NCI-H460 (cell line): ENCODE measurements at regions not wholly inside any gene's neighbourhood (a gene's known extent, or its start where the extent isn't known, plus 50 kb on each side); places are given as distances from the start of the nearest gene placed in this dataset.

Source experiments
- DNase-seq: peaks from one replicate; pipeline ENCODE4 v3.0.0-alpha.2; 2016; ENCODE audit warnings: low read depth; ENCODE audit errors: extremely low read depth

DNA sequence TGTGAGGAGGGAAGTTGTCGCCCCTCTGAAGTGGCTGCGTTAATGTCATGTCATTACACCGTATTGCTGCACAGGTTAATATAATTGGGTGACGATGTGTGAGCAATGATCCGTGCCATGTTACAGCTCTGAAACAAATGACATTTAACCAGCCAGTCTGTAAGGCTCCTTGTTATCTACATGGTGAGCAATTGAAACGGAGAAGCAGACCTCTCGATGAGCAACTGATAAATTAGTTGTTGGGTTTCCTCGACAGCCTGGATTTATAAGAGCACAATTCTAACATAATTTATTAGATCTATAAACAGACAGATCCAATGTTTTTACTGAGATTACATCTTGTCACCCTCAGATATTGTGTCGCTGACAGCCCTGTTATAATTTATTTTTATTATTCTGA lies 49.9 kb upstream of the MAFB start:
- no peak for DNase-seq

DNA sequence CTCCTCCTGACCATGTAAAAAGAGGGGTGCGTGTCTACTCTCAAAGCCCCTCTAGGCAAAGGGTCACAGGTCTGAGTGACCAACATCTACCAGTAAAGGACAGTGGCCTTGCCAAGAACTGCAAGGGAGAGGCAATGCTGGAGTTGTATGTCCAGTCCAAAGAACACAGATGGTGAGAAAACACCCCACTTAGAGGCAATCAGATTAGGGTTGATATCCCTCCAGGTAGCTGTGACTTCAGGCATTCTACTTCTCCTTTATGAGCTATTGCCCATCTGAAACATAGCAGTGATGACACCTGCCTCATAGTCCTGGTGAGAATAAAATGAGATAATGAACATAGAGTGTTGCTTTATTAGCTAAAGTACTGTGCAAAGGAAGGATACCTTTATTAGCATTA lies 50.8 kb upstream of the MAFB start:
- DNase-seq = no peak

DNA sequence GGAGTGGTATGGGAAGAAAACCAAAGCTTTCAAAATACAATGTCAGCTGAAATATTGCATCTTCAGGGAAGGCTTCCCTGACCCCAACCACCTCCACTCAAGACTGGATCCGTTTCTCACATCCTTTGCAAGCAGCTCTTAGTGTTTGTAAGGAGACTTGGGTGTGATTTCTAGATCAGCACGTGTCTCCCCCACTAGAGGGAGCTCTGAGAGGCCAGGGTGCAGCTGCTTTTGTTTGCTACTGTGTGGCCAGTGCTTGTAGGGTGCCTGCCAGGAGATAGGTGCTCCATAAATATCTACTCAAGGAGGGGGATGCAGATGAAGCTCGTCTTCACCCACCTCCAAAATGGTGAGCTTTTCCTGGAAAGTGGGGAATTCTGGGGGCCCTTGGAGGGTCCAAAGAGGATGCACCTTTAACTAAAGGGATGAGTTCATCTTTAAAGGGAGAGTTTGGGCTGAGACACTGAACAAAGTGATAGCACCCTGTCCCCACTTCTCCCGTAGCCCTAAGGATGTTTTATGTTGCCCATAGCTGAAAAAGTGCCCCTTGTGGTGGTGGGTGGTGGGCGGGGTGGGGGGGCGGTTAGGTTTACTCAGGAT lies 52.6 kb upstream of the MAFB start:
- peak; percentile 40 for DNase-seq

DNA sequence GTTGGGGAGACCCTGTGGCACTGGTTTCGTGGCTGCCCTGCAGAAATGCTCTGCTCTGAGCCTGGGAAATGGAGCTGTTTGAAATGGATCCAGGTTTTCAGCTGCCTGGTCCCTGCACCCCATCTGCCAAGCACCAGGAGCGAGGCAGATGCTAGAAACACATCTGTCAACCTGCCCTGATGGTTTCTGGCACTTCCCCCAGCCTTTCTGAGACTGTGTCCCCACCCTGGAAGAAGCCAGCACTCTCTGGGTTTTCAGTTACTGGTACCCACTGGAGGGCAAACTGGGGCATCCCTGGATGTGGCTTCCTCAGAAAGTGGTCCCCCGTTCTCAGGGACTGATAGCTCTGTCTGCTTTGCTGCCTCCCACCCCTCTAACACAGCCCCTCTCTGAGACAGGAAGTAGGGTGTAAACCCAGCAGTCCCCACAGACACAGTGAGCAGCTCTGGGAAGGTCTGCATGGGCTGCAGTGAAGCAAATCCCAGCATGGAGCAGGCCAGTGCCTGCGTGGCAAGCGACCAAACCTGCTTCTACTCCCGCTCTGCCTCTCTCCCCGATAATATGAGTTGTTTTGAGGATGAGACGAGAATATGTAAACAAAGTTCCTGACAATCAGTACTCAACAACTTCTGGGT lies 54.2 kb upstream of the MAFB start:
- no peak for DNase-seq

DNA sequence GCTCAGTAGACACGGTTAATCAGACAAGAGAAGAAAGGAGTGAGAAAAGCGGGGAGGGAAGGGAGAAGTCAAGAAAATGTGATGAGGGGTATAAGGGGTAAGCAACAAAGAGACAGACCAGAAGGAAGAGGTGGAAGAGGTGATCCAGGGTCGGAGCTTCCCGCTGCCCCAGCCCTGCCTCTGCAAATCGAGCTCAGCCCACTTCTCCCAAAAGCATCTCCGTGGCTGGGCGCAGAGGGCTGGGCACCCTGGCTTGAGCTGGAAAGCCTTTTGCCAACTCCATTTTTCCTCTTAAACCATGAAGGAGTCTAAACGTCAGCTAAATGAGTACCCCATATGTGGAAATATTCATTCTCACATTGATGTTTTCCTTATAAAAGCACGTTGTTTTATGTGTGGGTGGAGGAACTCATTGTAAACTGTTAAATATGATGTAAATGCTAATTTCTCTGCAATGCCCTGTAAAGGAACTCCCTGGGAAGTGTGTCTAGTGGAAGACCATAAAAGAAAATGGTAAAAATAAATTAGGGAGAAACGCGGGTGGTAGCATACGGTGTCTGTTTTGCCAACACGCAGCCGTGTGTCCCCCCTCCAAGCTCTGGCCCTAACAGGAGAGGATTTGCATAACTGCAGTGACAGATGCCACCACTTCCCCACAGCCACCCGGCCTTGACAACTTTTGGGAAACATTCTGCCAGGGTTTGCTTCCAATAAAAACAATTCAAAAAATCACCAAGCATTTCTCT lies 55.2 kb upstream of the MAFB start:
- DNase-seq = no peak

DNA sequence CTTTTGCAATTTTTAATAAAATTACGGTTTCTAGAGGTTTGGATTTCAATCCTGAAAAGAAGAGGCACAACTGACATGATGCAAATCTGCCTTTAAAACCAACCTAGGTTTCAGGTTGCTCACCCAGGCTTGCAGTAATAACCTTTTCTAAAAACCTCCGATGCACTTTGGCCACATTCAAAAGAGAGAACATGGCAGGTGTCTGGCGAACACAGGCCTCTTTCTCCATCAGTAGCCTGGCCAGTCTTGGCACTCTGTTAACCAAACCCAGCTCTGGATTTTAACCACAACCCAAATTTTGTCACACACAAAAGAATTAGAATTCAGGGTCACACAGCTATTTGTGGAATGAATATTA lies 55.8 kb upstream of the MAFB start:
- DNase-seq = no peak

DNA sequence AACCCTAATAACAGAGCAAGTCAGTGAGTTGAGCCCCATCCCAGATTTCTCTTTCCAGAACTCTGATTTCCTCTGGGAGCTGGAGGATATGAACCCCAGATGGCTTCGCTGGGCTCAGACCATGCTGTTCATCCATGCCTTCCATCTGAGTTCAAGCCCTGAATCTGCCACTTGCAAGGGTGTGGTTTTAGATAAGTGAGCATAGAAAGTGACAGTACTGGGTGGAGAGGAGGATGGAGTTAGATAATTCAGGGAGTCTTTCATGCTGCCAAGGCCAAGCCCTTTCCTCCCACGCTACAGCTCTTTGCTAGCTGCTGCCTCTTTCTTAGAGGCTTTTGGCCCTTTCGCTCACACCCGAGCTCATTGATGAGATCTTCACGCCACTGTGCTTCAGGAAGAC lies 57.2 kb upstream of the MAFB start:
- DNase-seq = no peak

DNA sequence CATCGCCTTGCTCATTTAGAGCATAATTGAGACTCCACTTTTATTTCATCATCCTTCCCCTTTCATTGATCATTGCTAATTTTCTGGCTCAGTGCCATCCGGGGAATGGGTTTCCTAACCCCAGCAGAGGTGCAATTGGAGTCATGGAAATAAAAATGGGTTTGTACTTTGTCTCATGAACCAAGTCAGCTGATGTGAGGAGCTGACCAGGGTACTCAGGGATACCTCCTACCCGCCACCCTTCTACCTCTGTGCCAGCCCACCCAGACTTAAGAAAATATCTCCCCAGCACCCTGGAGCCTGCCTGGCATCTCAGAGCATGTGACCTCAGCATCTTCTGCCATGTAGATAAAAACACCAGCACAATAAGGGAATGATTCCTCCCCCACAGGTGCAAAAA lies 59.1 kb upstream of the MAFB start:
- DNase-seq = no peak

DNA sequence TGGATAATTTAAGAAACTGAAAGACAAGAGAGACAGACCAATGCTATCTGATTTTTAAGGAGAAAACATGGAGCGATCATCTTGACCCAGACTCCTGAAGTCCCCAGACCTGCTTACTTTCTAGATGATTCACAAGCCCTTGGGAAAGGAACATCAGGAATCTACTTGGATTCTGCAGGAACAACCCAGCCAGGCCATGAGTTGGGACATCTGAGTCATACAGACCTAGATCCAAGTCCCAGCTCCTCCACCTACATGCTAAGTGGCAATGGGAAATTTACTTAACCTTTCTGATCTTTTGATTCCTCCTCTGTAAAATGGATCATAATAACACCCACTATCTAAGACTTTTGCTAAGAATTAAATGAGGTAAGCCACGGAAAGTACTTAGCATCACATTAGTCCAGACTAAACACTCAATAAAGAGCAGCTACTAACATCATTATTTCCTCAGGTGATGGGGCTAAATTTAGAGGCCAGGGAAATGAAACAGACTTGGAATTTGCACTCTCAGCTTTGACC lies 61.0 kb upstream of the MAFB start:
- no peak for DNase-seq

DNA sequence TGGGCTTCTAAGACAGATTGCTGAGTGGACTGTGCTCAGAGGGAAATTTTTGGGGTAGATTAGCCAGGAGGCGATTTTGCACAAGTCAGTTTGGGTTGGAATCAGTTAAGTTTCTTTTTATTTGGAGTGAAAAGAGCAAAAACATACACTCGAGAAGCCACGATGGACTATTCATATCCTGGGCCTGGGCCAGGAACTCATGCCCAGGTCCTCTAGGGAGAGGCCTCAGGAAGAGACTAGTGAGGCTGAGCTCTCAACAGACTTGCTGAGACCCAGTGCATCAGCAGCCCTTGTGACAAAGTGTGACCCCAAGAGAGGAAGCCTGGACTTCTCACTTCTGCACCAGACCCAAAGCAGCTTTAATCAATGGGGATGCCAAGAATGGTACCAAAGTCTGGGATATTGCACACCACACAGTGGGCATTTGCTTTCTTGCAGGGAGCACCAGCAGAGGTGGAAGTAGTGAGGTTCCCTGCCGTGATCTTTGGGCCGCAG lies 61.6 kb upstream of the MAFB start:
- no peak for DNase-seq

DNA sequence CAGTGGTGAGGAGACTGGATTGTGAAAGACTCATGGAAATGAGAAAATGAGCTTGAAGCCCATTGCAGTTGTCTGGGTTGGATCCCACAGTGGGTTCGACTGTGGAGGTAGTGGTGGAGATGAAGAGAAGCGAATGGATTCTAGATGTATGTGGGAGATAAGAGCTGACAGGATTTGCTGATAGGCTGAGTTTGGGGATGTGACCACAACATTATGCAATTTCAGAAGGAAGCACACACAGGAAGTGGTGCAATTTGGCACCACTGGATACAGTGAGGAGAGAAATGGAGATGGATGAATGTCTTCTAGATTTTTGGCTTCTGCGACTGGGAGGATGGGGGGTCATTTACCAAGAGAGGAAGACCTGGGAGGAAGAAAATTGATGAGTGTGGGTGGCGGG lies 64.4 kb upstream of the MAFB start:
- DNase-seq = no peak

DNA sequence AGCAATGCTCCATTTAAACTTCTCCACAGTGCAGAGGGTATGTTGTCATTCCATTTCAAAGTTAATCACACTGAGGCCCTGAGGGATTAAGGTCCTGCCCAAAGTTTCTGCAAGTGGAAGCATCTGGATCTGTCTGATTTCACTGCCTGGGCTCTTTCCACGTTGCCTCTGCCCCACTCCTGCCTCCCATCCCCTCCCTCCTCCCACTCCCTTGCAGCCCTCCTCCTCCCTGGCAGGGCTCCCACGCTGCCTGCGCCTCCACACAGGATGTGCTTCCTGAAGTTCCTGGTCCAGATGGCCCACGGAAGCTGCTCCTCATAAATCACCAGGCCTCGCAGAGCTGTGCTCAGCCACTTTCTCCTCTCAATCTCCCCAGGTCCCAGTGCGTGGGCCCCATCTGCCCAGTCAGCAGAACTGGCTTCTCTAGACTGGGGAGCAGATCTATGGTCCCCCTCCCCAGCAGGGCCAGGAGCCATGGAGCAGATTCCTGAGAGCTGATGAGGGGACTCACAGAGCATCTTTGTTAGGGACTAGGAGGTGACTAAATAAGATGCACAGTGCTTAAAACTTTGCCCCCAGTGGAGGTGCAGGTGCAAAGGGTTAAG lies 65.4 kb upstream of the MAFB start:
- no peak for DNase-seq

DNA sequence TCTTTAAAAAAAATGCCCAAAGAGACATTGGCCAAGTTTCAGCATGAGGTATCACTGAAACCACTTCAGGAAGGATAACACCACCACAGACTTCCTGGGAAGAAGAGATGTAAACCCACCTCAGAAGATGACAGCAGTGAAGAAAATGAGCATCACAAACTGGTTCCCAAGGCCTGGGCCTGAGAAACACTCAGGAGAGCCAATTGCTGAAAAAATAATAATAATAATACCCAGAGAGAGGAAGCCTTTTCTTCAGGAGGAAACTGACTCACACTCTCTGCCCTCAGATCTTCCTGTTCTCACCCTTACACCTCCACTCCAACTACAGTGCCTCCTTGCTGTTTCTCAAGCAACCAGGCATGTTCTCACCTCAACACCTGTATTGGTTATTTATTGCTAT lies 68.1 kb upstream of the MAFB start:
- DNase-seq = no peak

DNA sequence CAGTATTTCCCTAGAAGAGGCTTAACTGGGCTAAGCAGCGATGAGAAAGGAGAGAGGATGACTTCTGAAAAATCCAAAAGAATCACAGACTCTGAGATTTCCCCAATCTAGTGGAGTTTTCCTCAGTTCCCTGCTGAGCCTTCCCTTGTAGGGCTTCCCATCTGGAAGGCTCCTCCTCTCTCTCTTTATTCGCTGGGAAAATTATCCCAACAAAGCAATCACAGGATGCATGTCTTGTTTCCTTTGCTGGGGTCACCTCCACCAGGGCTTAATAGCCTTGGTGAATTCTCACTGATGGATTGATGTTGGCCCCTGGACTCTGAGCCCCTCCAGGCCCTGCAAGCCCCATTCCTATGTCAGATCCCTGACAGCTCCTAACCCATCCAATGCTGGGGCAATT lies 69.8 kb upstream of the MAFB start:
- no peak for DNase-seq

DNA sequence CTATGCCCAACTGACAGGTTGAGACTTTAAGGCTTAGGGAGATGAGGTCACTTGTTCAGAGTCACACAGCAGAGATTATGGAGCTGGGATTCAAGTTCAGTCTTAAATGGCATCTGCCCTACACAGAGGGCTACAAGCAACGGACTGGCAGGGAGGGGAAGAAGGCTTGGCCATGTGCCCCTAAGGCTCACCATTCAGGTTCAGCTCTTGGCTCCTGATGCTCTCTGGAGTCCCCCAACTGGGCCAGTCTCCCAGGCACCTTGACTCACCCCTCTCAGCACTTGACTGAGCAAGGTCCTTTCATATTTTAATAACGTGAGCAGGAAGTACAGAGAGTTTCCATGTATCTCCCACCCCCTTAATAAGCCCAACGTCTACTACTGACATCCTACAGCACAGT lies 71.4 kb upstream of the MAFB start:
- DNase-seq = no peak

DNA sequence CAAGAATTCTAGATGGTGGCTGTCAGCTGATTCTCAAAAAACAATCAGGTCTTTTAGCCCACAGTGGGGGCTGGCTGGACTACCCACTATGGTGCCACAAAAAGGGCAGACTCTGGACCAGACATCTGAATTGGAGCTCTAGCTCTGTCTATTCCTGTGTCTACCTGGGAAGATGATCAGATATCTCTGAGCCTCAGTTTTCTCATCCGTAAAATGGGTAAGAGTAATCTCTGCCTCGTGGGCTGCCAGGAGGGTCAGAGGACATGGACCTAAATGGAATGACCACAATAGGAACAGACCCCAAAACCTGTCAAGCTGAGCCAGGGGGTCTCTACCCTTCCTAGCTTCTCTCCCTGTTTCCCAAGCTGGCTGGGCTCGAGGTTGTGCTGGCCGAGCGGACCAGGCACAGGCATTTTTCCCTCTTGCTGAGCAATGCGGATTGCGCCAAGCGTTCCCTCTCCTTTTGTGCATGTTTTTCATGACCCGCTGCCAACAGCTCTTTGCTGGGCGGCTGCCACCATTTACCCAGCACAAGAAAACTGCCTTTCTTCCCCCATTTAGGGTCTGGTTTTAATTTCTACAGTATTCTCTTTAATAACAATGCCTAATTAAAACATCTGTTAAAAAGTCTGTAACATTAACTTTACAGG lies 74.7 kb upstream of the MAFB start:
- no peak for DNase-seq

DNA sequence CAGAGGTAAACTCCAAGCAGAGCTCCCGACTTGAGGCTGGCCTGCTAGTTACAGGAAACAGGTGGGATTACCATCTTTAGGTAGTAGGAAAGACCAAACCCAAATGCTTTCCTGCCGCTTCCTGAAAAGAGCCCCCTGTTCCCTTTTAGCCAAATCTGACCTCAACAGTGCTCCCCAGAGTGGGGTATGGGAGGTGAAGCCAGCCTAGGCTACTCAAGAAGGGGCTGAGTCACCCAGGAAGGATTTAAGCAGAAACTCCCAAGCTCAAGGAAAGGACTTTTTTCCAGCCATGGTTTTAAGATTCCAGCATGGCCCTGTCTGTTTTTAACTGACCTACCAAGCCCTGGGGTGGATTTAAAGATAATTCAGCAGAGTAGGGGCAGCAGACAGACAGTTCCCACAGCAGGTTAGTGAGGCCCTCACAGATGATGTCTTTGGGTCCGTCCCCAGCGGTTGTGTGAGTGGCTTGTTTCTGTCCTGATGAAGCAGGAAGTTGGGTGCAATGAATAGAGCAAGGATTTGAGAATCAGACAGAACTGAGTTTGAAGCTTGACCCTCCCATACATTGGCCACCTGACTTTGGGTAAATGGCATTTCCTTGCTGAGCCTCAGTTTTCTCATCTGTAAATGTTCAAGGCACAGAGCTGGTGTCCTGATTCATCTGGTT lies 76.9 kb upstream of the MAFB start:
- no peak for DNase-seq

DNA sequence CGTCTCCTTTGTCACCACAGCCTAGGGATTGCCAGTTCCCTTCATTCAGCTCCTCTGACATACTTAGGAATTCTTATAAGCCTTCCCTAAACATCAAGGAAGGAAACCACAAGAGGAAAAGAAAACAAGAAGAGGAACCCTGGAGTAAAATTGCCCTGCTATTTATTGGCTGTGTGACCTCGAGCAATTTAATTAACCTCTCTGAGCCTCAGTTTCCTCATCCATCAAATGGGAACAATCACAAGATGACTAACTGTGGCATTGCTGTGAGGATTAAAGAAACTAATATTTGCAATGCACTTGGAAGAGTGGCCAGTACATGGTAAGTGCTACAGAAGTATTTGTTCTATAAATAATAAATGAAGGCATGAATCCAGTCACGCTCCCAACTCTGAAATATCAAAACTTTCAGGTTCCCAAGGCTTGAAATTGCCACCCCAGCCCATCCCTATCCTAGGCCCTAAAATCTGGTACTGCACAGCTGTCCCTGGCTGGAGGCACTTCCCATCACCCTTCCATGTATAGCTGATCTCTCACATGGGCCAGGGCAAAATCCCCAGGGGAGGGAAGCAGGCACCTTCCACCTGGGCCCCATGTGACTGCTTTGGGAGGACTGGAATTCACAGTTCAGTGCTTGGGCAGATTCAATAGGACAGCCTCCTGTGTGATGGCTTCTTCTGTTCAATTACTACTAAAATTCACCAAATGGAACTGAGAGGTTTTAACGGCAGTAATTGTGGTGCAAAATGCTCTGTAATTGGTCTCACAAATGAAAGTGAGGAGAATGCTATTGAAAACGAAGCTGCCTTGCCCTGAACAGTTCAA lies 78.0 kb upstream of the MAFB start:
- no peak for DNase-seq

DNA sequence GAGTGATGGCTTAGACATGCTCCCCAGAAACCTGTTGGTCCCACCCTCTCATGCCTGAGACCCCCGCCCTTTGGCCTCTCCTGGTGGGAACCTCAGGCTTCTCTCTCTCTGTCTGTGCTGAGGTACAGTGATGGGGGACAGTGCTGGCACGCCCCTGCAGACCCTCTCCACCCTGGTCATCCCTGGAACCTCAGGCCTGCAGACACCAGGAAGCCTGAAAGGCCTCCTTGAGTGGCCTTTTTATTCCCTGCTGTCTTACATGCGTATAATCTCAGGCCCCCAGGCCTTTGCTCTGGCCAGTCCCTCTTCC lies 78.5 kb upstream of the MAFB start:
- DNase-seq = no peak

DNA sequence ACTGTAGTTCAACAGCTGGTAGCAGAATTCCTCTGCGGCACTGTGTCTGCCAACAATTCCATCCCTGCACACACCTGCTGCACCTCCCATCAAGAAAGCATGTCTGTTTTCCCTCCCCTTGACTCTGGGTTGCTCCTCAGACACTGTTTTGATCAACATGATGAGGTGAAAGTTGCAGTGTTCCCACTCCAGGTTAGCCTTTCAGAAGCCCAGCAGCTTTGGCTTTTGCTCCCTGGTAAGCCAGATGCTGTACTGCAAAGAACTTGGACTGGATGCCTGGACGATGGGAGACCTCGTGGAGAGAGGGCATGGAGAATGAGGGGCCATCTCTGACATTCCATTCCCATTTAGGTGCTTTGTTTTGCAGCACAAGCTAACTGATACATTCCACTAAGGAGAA lies 79.1 kb upstream of the MAFB start:
- no peak for DNase-seq
